Esophagus squamous epithelium (tissue), 4 donors: ENCODE measurements at regions not wholly inside any gene's neighbourhood (a gene's known extent, or its start where the extent isn't known, plus 50 kb on each side); places are given as distances from the start of the nearest gene placed in this dataset.

ENCODE experiments used
- CTCF ChIP-seq, 6 experiments: fragments of 450-650 bp in 4 of 6; fragments of 200-600 bp in 2 of 6; sonication (generic) in 2 of 6; IDR thresholded peaks; one replicate each; pipeline ENCODE4 v1.5.1; 2016 to 2019; ENCODE audit warnings: antibody characterized with exemption in 6 of 6, mild to moderate bottlenecking in 4 of 6, moderate library complexity in 4 of 6
- POLR2A ChIP-seq, 4 donors: fragments of 450-650 bp; IDR thresholded peaks; one replicate each; pipeline ENCODE4 v1.6.1; 2017; ENCODE audit warnings: antibody characterized with exemption in 4 of 4, mild to moderate bottlenecking in 4 of 4, moderate library complexity in 3 of 4

GRCh38 chr13:76646946-76647345, 239.3 kb downstream of the KCTD12 start:
- no peak for TF ChIP-seq POLR2A (IDR thresholded peaks at IDR 0.05)
- no peak for TF ChIP-seq CTCF (IDR thresholded peaks at IDR 0.05)
